ENCODE measurements at regions not wholly inside any gene's neighbourhood (a gene's known extent, or its start where the extent isn't known, plus 50 kb on each side); places are given as distances from the start of the nearest gene placed in this dataset.

- WGBS (ENCODE audit: insufficient coverage), result 89% methylated on average over 5 of the region's 13 CpGs
- H3K27ac Mint-ChIP-seq, result no peak overlapping the region
- intact Hi-C loops (cut with micrococcal nuclease), result loop anchor here (5.0 kb wide), 1 partner anchor 282 kb away; no protein-coding TSS in a partner anchor
Measured at GRCh38 chr21:34204481-34205439, 131.4 kb downstream of the MRPS6 start.

More at GRCh38 chr21:34204481-34205439, 131.4 kb downstream of the MRPS6 start:
- H4K20me1 ChIP-seq (ENCODE audit: control insufficient read depth, insufficient read depth, low read length, poor library complexity, severe bottlenecking), result no peaks in the 10 kb centered on the region
- no peaks in the 10 kb centered on the region for H3K36me3 ChIP-seq (replicated peaks in 1 of 2; ENCODE audit: control extremely low read depth in 1 of 2, control insufficient read depth in 1 of 2, extremely low read depth in 1 of 2, insufficient read depth in 2 of 2, low read length in 1 of 2)
- H3K4me3 ChIP-seq (ENCODE audit: control extremely low read depth in 1 of 5, extremely low read depth in 1 of 5, insufficient read depth in 1 of 5, low read depth in 2 of 5, low read length in 4 of 5), result no peak overlapping the region
- H3K27me3 ChIP-seq (replicated peaks in 1 of 4; ENCODE audit: control extremely low read depth in 1 of 4, control insufficient read depth in 3 of 4, insufficient read depth in 4 of 4, low read length in 3 of 4), result peaks cover 0 to 22% (median 14%) of the 10 kb centered on the region in 4 experiments
- POLR2A ChIA-PET, result no interaction called here
- CTCF ChIA-PET, result interaction anchor here (5.0 kb wide), 1 partner anchor 280 kb away, joined by 48 read pairs; no protein-coding TSS in a partner anchor
- no peak overlapping the region for H3K27ac ChIP-seq (ENCODE audit: low read length in 2 of 2)
- peaks cover 0 to 8% (median 0%) of the 10 kb centered on the region in 3 donors for H3K9me3 ChIP-seq (ENCODE audit: control extremely low read depth in 1 of 3, control insufficient read depth in 2 of 3, insufficient read depth in 1 of 3, low read length in 2 of 3)
- peaks cover 16% of the 10 kb centered on the region for H3K27me3 Mint-ChIP-seq
- no peaks in the 10 kb centered on the region for H3K79me2 ChIP-seq (ENCODE audit: control insufficient read depth, insufficient read depth, low read length)
- H3K9ac ChIP-seq (ENCODE audit: low read length), result no peak overlapping the region
- ATAC-seq (ENCODE audit: low read depth), result no peak
- H3K4me3 Mint-ChIP-seq, result no peak overlapping the region
- no peak for TF ChIP-seq CTCF (IDR thresholded peaks at IDR 0.05)
- TF ChIP-seq EZH2 (IDR thresholded peaks at IDR 0.05; ENCODE audit: borderline replicate concordance, insufficient read depth, low read depth, low read length, poor library complexity, severe bottlenecking), result no peak
- no peak overlapping the region for H2AFZ ChIP-seq (ENCODE audit: insufficient read depth, low read depth, low read length, poor library complexity, severe bottlenecking)
- no peaks in the 10 kb centered on the region for H3K9me3 Mint-ChIP-seq (ENCODE audit: insufficient read depth)
- peaks cover 20% of the 10 kb centered on the region for H3K4me1 Mint-ChIP-seq
- H3K4me2 ChIP-seq (replicated peaks; ENCODE audit: low read depth, low read length, poor library complexity, severe bottlenecking), result no peak overlapping the region
- no peak for DNase-seq
- peaks cover 20 to 21% of the 10 kb centered on the region in 2 donors for H3K4me1 ChIP-seq (ENCODE audit: control insufficient read depth in 2 of 2, insufficient read depth in 2 of 2, low read length in 2 of 2)

Measured in B cell (primary cell).